BE2C (cell line): ENCODE measurements at regions not wholly inside any gene's neighbourhood (a gene's known extent, or its start where the extent isn't known, plus 50 kb on each side); places are given as distances from the start of the nearest gene placed in this dataset.

Experiments
- DNase-seq: peaks from one replicate; pipeline ENCODE4 v3.0.0-alpha.2; 2020
- H3K27me3 ChIP-seq: fragments of 250-450 bp; sonication (Bioruptor Pico); 2 replicates; pipeline ENCODE4 v1.5.1; 2020; ENCODE audit warnings: mild to moderate bottlenecking
- H3K36me3 ChIP-seq: fragments of 250-450 bp; sonication (Bioruptor Pico); 2 replicates; pipeline ENCODE4 v1.5.1; 2020; ENCODE audit warnings: mild to moderate bottlenecking
- H3K4me1 ChIP-seq: fragments of 250-450 bp; sonication (Bioruptor Pico); 2 replicates; pipeline ENCODE4 v1.5.1; 2020
- H3K4me3 ChIP-seq: 2 replicates; pipeline ENCODE4 v1.5.1; 2011; ENCODE audit warnings: low read depth, low read length
- H3K9me3 ChIP-seq: fragments of 250-450 bp; sonication (Bioruptor Pico); 2 replicates; pipeline ENCODE4 v1.5.1; 2020
- TF ChIP-seq, protein P1 (sequence below): IDR thresholded peaks from 2 replicates; pipeline ENCODE4 v1.5.1; 2012; ENCODE audit warnings: mild to moderate bottlenecking, low read depth, low read length

DNA sequence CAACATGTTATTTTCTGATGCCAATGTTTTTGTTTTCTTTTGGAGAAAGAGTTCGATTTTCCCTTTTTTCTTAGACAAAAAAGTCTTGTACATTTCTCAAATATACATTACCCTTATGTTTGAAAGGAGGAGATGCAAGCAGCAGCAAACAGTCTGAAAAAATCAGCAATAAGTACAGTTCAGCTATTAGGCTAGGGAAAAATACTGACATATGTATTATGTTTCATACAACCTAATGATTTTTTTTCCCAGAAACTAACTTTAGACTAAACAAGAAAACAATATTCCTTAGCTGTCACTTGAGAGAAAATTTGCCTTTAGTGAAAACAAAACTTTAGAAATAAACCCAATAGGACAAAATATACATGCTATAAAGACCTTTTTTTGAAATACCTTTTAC, 1223.5 kb downstream of the SLITRK1 start:
- Histone ChIP-seq H3K36me3 (no peaks in the 10 kb centered on the region), H3K4me1 (no peaks in the 10 kb centered on the region), H3K4me3 (no peak overlapping the region), H3K9me3 (no peaks in the 10 kb centered on the region), H3K27me3 (no peaks in the 10 kb centered on the region)
- TF ChIP-seq, protein P1, sequence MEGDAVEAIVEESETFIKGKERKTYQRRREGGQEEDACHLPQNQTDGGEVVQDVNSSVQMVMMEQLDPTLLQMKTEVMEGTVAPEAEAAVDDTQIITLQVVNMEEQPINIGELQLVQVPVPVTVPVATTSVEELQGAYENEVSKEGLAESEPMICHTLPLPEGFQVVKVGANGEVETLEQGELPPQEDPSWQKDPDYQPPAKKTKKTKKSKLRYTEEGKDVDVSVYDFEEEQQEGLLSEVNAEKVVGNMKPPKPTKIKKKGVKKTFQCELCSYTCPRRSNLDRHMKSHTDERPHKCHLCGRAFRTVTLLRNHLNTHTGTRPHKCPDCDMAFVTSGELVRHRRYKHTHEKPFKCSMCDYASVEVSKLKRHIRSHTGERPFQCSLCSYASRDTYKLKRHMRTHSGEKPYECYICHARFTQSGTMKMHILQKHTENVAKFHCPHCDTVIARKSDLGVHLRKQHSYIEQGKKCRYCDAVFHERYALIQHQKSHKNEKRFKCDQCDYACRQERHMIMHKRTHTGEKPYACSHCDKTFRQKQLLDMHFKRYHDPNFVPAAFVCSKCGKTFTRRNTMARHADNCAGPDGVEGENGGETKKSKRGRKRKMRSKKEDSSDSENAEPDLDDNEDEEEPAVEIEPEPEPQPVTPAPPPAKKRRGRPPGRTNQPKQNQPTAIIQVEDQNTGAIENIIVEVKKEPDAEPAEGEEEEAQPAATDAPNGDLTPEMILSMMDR, result no peak
- no peak for DNase-seq

DNA sequence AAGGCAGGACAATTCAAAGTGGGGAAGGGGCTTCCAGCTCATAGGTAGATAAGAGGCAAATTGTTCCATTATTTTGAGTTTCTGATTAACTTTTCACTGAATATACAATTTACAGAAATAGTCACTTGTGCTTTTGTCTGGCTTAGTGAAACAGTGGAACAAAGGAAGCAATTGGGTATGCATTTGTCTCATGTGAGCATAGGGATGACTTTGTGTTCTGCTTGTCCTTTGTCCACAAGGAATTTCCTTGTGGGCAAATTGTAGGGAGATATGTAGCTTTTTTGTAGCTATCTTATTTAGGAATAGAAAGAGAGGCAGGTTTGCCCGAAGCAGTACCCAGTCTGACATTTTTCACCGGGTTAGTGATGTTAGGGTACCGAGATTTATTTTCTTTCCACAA, 1224.8 kb downstream of the SLITRK1 start:
- no peak for DNase-seq
- Histone ChIP-seq H3K4me1 (peaks cover 4% of the 10 kb centered on the region), H3K9me3 (no peaks in the 10 kb centered on the region), H3K4me3 (no peak overlapping the region), H3K27me3 (no peaks in the 10 kb centered on the region), H3K36me3 (no peaks in the 10 kb centered on the region)
- TF ChIP-seq, protein P1, result no peak

DNA sequence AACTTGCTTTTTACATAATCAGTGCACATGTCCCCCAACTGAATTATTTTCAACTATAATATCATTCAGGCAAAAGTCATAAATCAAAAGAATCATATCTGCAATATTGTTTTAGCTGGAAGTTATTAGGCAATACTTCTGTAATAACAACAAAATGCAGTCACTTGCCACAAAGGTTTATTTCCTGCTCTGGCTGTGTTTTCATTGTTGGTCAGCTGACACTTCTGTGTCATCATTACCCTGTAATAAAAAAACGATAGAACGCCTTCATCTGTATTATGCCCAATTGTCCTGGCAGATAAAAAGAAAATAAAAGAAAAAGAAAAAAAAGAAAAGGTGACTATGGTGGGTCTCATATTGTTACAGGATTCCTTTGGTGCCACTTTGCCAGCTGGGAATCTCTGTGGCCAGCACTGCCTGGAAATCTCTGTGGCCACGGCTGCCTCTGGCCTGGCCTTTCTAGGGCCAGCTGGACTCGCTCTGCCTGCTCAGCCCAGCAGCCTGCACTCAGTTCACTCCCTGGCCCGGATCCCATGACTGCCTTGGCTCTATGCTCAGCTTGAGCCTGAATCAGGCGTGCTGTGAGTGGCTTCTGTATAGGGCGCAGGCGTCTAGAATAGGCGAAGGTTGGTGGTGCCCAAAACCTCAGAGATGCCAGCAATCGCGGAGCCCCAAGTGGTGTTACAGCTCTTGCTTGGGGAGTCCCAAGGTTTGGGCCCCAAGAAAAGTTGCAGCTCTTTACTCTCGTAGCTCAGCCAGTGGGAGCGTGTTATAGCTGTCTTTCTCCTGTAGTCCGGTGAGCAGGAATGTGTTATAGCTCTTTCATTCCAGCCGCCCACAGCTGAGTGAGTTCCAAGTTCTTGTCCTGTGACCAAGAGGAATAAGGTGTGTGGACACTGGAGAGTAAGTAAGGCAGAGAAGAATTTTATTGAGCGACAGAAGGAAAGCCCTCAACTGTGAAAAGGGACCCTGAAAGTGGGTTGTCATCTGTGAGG, 1227.1 kb downstream of the SLITRK1 start:
- no peaks in the 10 kb centered on the region for H3K27me3 ChIP-seq
- H3K4me1 ChIP-seq, result peaks cover 4% of the 10 kb centered on the region
- no peaks in the 10 kb centered on the region for H3K36me3 ChIP-seq
- TF ChIP-seq, protein P1, result no peak
- no peaks in the 10 kb centered on the region for H3K9me3 ChIP-seq
- DNase-seq, result no peak
- H3K4me3 ChIP-seq, result no peak overlapping the region

DNA sequence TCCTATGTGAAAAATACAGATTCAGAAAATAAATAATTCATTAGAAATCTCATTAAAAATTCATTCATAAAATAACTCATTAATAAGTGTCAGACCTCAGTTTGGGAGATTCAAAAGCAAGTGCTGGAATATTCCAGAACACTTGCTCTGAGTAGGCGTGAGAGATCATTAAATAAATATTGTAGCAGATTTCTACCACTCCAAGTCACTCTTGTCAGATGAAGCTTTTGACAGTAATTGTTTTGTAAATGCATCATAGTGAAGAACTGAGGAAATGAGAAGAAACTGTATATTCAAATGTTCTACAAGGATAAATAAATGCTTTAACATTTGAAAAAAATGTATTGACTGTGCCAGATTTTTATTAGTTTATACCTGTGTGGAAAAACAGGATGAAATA, 1228.1 kb downstream of the SLITRK1 start:
- Histone ChIP-seq H3K36me3 (no peaks in the 10 kb centered on the region), H3K4me1 (peaks cover 4% of the 10 kb centered on the region), H3K27me3 (no peaks in the 10 kb centered on the region), H3K4me3 (no peak overlapping the region), H3K9me3 (no peaks in the 10 kb centered on the region)
- DNase-seq, result no peak
- TF ChIP-seq, protein P1, result no peak

DNA sequence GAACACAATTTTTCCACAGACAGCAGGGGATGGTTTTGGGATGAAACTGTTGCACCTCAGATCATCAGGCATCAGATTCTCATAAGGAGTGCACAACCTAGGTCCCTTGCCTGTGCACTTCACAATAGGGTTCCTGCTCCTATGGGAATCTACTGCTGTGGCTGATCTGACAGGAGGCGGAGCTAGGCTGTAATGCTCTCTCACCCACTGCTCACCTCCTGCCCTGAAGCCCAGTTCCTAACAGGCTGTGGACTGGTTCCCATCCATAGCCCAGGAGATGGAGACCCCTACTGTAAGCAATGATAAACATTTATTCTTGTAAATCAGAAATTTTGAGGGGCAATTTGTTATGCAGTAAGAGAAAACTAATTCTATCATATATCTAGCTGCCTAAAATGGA, 1234.7 kb downstream of the SLITRK1 start:
- Histone ChIP-seq H3K9me3 (no peaks in the 10 kb centered on the region), H3K36me3 (no peaks in the 10 kb centered on the region), H3K4me1 (peaks cover under 1% of the 10 kb centered on the region), H3K27me3 (no peaks in the 10 kb centered on the region), H3K4me3 (no peak overlapping the region)
- TF ChIP-seq, protein P1, result peak; percentile 36
- peak; percentile 24 for DNase-seq

DNA sequence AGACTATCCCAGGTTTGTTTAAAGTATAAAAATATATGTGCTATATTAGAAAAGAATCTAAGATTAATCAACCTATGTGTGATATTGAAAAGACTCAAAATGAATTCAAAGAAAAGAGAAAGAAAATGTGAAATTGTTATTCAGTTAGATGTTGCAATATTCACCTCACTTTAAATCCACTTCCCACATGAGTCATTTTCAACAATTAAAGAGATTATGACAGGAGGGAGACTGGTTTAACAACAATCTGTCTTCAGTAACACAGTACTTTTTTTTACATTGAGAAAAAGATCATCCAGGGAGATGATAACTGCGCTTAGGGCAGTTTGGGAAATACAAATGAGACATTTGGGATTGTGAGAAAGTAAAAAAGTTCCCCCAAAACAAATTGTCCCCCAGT, 1246.2 kb downstream of the SLITRK1 start:
- Histone ChIP-seq H3K4me3 (no peak overlapping the region), H3K27me3 (no peaks in the 10 kb centered on the region), H3K9me3 (no peaks in the 10 kb centered on the region; the same call in 1 of the 2 replicates), H3K4me1 (no peaks in the 10 kb centered on the region), H3K36me3 (no peaks in the 10 kb centered on the region)
- TF ChIP-seq, protein P1, result no peak
- DNase-seq, result no peak
